ENCODE measurements at regions not wholly inside any gene's neighbourhood (a gene's known extent, or its start where the extent isn't known, plus 50 kb on each side); places are given as distances from the start of the nearest gene placed in this dataset.
A peak's percentile ranks its signal among the peaks of the same experiment; 100 is the strongest.

- TF ChIP-seq E2F6 (IDR thresholded peaks at IDR 0.05; ENCODE audit: borderline replicate concordance, low read depth) (0 out of 2 replicates have a peak, but pooled peaks have one; percentile 67), CTCF (IDR thresholded peaks at IDR 0.05) (peak; percentile 56), JUN (IDR thresholded peaks at IDR 0.05) (peak in 1 of 2 experiments; percentile 84; a peak in 4 of 5 replicates), SMC3 (IDR thresholded peaks at IDR 0.05) (peak; percentile 57), CEBPB (IDR thresholded peaks at IDR 0.05) (no peak), EP300 (IDR thresholded peaks at IDR 0.05) (no peak), PHF8 (IDR thresholded peaks at IDR 0.05; ENCODE audit: borderline replicate concordance, low read depth) (peak; percentile 71), RCOR1 (IDR thresholded peaks at IDR 0.05; ENCODE audit: low read depth, low read length) (no peak), BHLHE40 (IDR thresholded peaks at IDR 0.05; ENCODE audit: low read depth, low read length) (no peak), JUNB (IDR thresholded peaks at IDR 0.05) (no peak), MAX (IDR thresholded peaks at IDR 0.05) (peak; percentile 81)
Measured at GRCh38 chr20:30376767-30377658, 880.5 kb upstream of the DEFB115 start.

All from A549 (cell line).